ENCODE measurements at regions not wholly inside any gene's neighbourhood (a gene's known extent, or its start where the extent isn't known, plus 50 kb on each side); places are given as distances from the start of the nearest gene placed in this dataset.

- H3K4me3 ChIP-seq (ENCODE audit: extremely low read depth in 1 of 4, insufficient read depth in 2 of 4, low read depth in 3 of 4, low read length in 4 of 4) = no peak overlapping the region
- H3K79me1 ChIP-seq (ENCODE audit: low read depth, low read length) = no peaks in the 10 kb centered on the region
- no peak overlapping the region for H3K27ac ChIP-seq (ENCODE audit: low read depth, low read length)
- no peaks in the 10 kb centered on the region for H3K27me3 ChIP-seq (replicated peaks in 1 of 4; ENCODE audit: control insufficient read depth in 3 of 4, extremely low read depth in 1 of 4, insufficient read depth in 3 of 4, low read length in 3 of 4)
- no peaks in the 10 kb centered on the region for H3K23me2 ChIP-seq (ENCODE audit: low read depth, low read length)
- ChIA-PET CTCF (ENCODE audit: partially characterized antibody) (interaction anchor here (0.6 to 1.0 kb wide), 3 partner anchors 8 to 32 kb away, joined by 3 to 4 read pairs (median 4); no protein-coding TSS in a partner anchor), POLR2A (ENCODE audit: partially characterized antibody) (interaction anchor here (0.6 to 4.2 kb wide), 4 partner anchors 35 to 146 kb away, joined by 3 to 14 read pairs (median 4); no protein-coding TSS in a partner anchor)
- no peaks in the 10 kb centered on the region for H3K36me3 ChIP-seq (ENCODE audit: control insufficient read depth in 2 of 4, insufficient read depth in 4 of 4, low read length in 3 of 4)
- no peak overlapping the region for H4K5ac ChIP-seq (ENCODE audit: insufficient read length, low read depth, low read length)
- H2AFZ ChIP-seq (ENCODE audit: low read length) = no peak overlapping the region
- no peak overlapping the region for H2BK5ac ChIP-seq (ENCODE audit: low read depth, low read length)
- no peak overlapping the region for H2BK15ac ChIP-seq (ENCODE audit: low read length)
- DNase-seq (ENCODE audit: low read depth in 1 of 2, low spot score in 2 of 2) = no peak
- no peaks in the 10 kb centered on the region for H3K79me2 ChIP-seq (ENCODE audit: control insufficient read depth in 1 of 2, insufficient read depth in 2 of 2, low read length in 2 of 2)
- H3K18ac ChIP-seq (ENCODE audit: extremely low read depth, low read length) = no peak overlapping the region
- peaks cover 2 to 10% (median 6%) of the 10 kb centered on the region in 4 experiments; a peak in 6 of 7 replicates for H3K4me1 ChIP-seq (replicated peaks in 1 of 4; ENCODE audit: control insufficient read depth in 3 of 4, insufficient read depth in 4 of 4, low read length in 3 of 4)
- H2BK12ac ChIP-seq (ENCODE audit: low read depth, low read length) = no peak overlapping the region
- H3K9ac ChIP-seq (replicated peaks in 1 of 4; ENCODE audit: extremely low read depth in 1 of 4, low read depth in 3 of 4, low read length in 3 of 4) = no peak overlapping the region
- H3K56ac ChIP-seq (replicated peaks; ENCODE audit: insufficient read length, low read depth, low read length) = no peak overlapping the region
- no peak overlapping the region for H4K8ac ChIP-seq (ENCODE audit: extremely low read depth, insufficient read depth, low read length)
- H2BK20ac ChIP-seq (ENCODE audit: low read length) = no peak overlapping the region
- no peak overlapping the region for H3K23ac ChIP-seq (ENCODE audit: insufficient read length)
- no peak overlapping the region for H4K91ac ChIP-seq (replicated peaks; ENCODE audit: insufficient read length, low read length)
- no peak overlapping the region for H2AK5ac ChIP-seq (ENCODE audit: low read depth, low read length)
- no peak overlapping the region for H3K4me2 ChIP-seq (ENCODE audit: insufficient read depth in 1 of 2, low read depth in 2 of 2, low read length in 2 of 2)
- H2BK120ac ChIP-seq (replicated peaks; ENCODE audit: low read depth, low read length) = no peak overlapping the region
- FAIRE-seq = no peak
- H3K14ac ChIP-seq (ENCODE audit: insufficient read length) = no peak overlapping the region
- WGBS, 2 experiments (ENCODE audit: extremely low coverage in 1 of 2, insufficient coverage in 1 of 2, insufficient read length in 1 of 2, insufficient replicate concordance in 2 of 2, low coverage in 1 of 2, low lambda C conversion rate in 2 of 2, missing lambda C conversion rate in 1 of 2) = 96% methylated on average over 5 of the region's 5 CpGs; no CpG with 5 or more reads in 1 of the 2 experiments
- no peak overlapping the region for H3K4ac ChIP-seq (replicated peaks; ENCODE audit: insufficient read length, low read depth, low read length)
- no peaks in the 10 kb centered on the region for H3K9me3 ChIP-seq (ENCODE audit: insufficient read depth in 2 of 2, low read depth in 1 of 2, low read length in 1 of 2)
- no peaks in the 10 kb centered on the region for H4K20me1 ChIP-seq (replicated peaks in 1 of 2; ENCODE audit: control insufficient read depth in 1 of 2, insufficient read depth in 2 of 2, low read length in 2 of 2)
- no peak for TF ChIP-seq EZH2 (IDR thresholded peaks at IDR 0.05; ENCODE audit: low read depth, low read length, severe bottlenecking)
- no peak for TF ChIP-seq CBX8 (IDR thresholded peaks at IDR 0.05; ENCODE audit: borderline replicate concordance, low read depth, low read length)
- no peak for TF ChIP-seq POLR2A (IDR thresholded peaks at IDR 0.05; ENCODE audit: control extremely low read depth in 1 of 2, low read depth in 2 of 2, low read length in 2 of 2)
- TF ChIP-seq EP300 (IDR thresholded peaks at IDR 0.05; ENCODE audit: borderline replicate concordance in 1 of 2, low read depth in 2 of 2, low read length in 2 of 2) = no peak
These were observed 51.6 kb upstream of the ZNF532 start for GRCh38 chr18:58813105-58813504.

Data from H1 (cell line).